ENCODE measurements at regions not wholly inside any gene's neighbourhood (a gene's known extent, or its start where the extent isn't known, plus 50 kb on each side); places are given as distances from the start of the nearest gene placed in this dataset.

DNA sequence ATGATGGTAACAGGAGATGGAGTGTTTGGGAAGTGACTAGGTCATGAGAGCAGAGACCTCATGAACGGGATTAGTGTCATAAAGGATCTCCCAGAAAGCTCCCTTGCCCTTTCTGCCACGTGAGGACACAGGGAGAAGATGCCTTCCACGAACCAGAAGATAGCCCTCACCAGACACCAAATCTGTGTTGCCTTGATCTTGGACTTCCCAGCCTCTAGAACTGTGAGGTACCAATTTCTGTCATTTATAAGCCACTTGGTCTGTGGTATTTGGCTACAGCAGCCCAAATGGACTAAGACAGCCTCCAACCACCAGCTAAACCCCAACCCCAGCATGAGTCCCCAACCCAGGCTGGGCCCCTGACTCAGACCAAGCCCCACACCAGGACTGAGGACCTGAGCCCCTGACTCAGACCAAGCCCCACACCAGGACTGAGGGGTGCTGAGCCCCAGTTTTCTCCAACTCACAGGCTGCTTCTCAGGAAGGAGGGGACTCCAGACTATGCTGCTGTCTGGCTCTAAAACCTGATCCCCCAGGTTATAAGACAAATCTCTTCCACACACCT is 54.1 kb downstream of the PTPRS start:
- Histone ChIP-seq H3K4me1 (ENCODE audit: insufficient read depth) (peaks cover 16% of the 10 kb centered on the region), H3K4me3 (no peak overlapping the region), H3K27me3 (no peaks in the 10 kb centered on the region), H3K27ac (no peak overlapping the region), H3K36me3 (no peaks in the 10 kb centered on the region), H3K9me3 (no peaks in the 10 kb centered on the region)
- TF ChIP-seq, protein P1, sequence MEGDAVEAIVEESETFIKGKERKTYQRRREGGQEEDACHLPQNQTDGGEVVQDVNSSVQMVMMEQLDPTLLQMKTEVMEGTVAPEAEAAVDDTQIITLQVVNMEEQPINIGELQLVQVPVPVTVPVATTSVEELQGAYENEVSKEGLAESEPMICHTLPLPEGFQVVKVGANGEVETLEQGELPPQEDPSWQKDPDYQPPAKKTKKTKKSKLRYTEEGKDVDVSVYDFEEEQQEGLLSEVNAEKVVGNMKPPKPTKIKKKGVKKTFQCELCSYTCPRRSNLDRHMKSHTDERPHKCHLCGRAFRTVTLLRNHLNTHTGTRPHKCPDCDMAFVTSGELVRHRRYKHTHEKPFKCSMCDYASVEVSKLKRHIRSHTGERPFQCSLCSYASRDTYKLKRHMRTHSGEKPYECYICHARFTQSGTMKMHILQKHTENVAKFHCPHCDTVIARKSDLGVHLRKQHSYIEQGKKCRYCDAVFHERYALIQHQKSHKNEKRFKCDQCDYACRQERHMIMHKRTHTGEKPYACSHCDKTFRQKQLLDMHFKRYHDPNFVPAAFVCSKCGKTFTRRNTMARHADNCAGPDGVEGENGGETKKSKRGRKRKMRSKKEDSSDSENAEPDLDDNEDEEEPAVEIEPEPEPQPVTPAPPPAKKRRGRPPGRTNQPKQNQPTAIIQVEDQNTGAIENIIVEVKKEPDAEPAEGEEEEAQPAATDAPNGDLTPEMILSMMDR (IDR thresholded peaks at IDR 0.05), result no peak
- no peak for TF ChIP-seq POLR2A (IDR thresholded peaks at IDR 0.05)
- no peak for TF ChIP-seq EP300 (IDR thresholded peaks at IDR 0.05)
- intact Hi-C loops (cut with DNase I), result no loop called here
- WGBS, 3 donors, result 88 to 97% (median 92%) methylated on average over 3 of the region's 3 CpGs
- DNase-seq, result no peak

DNA sequence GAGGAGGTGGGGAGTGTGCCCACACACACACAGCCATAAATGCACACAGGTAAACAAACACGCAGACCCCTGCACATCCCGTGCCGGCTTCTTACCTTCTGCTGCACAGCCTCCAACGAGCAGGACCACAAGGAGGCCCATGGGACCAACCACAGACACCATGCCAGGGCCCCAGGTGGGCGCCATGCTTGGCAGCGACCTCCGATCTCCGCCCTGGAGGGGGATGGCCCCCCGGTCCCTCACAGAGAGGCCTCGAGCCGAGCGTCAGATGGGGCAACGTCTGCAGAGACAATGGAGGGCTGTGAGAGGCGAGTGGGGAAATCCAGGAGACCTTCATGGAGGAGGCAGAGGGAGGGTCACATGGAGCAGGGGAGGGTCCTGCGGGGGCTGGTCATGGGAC is 54.7 kb downstream of the PTPRS start:
- no peaks in the 10 kb centered on the region for H3K9me3 ChIP-seq
- 80 to 89% (median 84%) methylated on average over 15 of the region's 15 CpGs for WGBS, 3 donors
- TF ChIP-seq, protein P1 (IDR thresholded peaks at IDR 0.05), result no peak
- no peak for TF ChIP-seq POLR2A (IDR thresholded peaks at IDR 0.05)
- TF ChIP-seq EP300 (IDR thresholded peaks at IDR 0.05), result no peak
- H3K27ac ChIP-seq, result no peak overlapping the region
- H3K4me3 ChIP-seq, result no peak overlapping the region
- no peaks in the 10 kb centered on the region for H3K36me3 ChIP-seq
- no peak for DNase-seq
- intact Hi-C loops (cut with DNase I), result no loop called here
- no peaks in the 10 kb centered on the region for H3K27me3 ChIP-seq
- H3K4me1 ChIP-seq (ENCODE audit: insufficient read depth), result peaks cover 18% of the 10 kb centered on the region

DNA sequence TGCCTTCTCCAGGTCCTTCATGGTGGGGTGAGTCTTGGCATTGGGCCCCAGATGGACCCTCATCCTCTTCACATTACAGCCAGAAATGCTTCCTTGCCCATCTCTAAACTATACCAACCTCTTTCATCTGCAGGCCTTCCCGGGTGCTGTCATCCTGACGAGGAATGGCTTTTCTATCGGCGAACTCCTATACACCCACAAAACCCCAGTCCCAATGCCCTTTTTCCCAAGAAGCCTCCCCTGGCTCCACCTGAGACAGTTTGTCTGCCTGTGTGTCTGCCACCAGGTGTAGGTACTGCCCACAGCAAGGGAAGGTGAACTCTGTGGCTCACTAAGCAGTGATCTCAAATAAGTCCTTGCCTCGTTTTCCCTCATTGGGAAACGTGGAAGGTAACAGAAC is 55.3 kb downstream of the PTPRS start:
- peaks cover 19% of the 10 kb centered on the region for H3K4me1 ChIP-seq (ENCODE audit: insufficient read depth)
- no peak for TF ChIP-seq EP300 (IDR thresholded peaks at IDR 0.05)
- no peak for TF ChIP-seq POLR2A (IDR thresholded peaks at IDR 0.05)
- TF ChIP-seq, protein P1 (IDR thresholded peaks at IDR 0.05), result no peak
- H3K4me3 ChIP-seq, result no peak overlapping the region
- no peaks in the 10 kb centered on the region for H3K27me3 ChIP-seq
- no peak for DNase-seq
- H3K9me3 ChIP-seq, result no peaks in the 10 kb centered on the region
- H3K27ac ChIP-seq, result no peak overlapping the region
- no peaks in the 10 kb centered on the region for H3K36me3 ChIP-seq
- intact Hi-C loops (cut with DNase I), result no loop called here
- 92 to 97% (median 92%) methylated on average over 6 of the region's 6 CpGs for WGBS, 3 donors

DNA sequence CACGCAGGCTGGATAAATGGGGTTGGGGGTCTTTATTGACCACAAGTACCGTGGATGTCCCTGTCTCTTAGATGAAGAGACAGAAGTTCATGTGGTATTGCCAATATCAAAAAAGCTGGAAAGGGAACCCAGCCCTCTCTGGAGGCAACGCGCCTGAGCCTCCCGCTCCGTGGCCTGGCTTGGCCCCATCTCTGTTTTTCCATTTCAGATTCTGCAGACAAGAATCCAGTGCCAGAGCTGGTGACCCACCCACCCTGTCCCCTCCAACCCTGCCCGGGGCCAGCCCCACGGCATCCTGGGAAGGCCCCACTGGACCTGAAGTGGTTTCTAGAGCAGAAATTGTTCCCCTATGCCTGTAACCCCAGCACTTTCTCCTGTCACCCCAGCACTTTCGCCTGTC is 57.7 kb downstream of the PTPRS start:
- H3K4me3 ChIP-seq, result no peak overlapping the region
- H3K27ac ChIP-seq, result peak overlapping the region in 1 of 2 donors; percentile 26
- no peaks in the 10 kb centered on the region for H3K27me3 ChIP-seq
- no peaks in the 10 kb centered on the region for H3K9me3 ChIP-seq
- peaks cover 14% of the 10 kb centered on the region for H3K4me1 ChIP-seq (ENCODE audit: insufficient read depth)
- 61 to 74% (median 69%) methylated on average over 9 of the region's 9 CpGs for WGBS, 3 donors
- TF ChIP-seq, protein P1 (IDR thresholded peaks at IDR 0.05), result no peak
- TF ChIP-seq EP300 (IDR thresholded peaks at IDR 0.05) (no peak), POLR2A (IDR thresholded peaks at IDR 0.05) (no peak)
- no peaks in the 10 kb centered on the region for H3K36me3 ChIP-seq
- no peak for DNase-seq
- intact Hi-C loops (cut with DNase I), result no loop called here

All from ovary (tissue), 7 donors.